G401 (cell line): ENCODE measurements at regions not wholly inside any gene's neighbourhood (a gene's known extent, or its start where the extent isn't known, plus 50 kb on each side); places are given as distances from the start of the nearest gene placed in this dataset.
"Not testable (repeated sequence)": the region's sequence is repeated elsewhere in the genome, so short reads cannot be mapped to it uniquely, and the experiment has no call there.

ENCODE experiments used
- DNase-seq: peaks from one replicate; pipeline ENCODE4 v3.0.0-alpha.2; 2015; ENCODE audit warnings: low spot score
- in situ Hi-C: cut with HindIII; loops from 2 replicates; pipeline ENCODE4 v1.10.0; 2016; ENCODE audit warnings: low sequenced_read_pairs, mixed read lengths

GRCh38 chr14:26655128-26655527 is 57.3 kb upstream of the NOVA1 start:
- in situ Hi-C loops = no loop called here

GRCh38 chr14:26663506-26663905 is 65.7 kb upstream of the NOVA1 start:
- no peak for DNase-seq
- in situ Hi-C loops = no loop called here

More at GRCh38 chr14:26655128-26655527, 57.3 kb upstream of the NOVA1 start:
- no peak for DNase-seq

GRCh38 chr14:26678732-26679420 is 81.0 kb upstream of the NOVA1 start:
- DNase-seq, in situ Hi-C loops: not testable (repeated sequence)

- in situ Hi-C loops = no loop called here
- DNase-seq = no peak
These were observed 87.6 kb upstream of the NOVA1 start for GRCh38 chr14:26685401-26685800.

- DNase-seq = no peak
- in situ Hi-C loops = no loop called here
These were observed 89.5 kb upstream of the NOVA1 start for GRCh38 chr14:26687301-26687837.

- in situ Hi-C loops = no loop called here
- no peak for DNase-seq
These were observed 96.7 kb upstream of the NOVA1 start for GRCh38 chr14:26694521-26694920.

DNA sequence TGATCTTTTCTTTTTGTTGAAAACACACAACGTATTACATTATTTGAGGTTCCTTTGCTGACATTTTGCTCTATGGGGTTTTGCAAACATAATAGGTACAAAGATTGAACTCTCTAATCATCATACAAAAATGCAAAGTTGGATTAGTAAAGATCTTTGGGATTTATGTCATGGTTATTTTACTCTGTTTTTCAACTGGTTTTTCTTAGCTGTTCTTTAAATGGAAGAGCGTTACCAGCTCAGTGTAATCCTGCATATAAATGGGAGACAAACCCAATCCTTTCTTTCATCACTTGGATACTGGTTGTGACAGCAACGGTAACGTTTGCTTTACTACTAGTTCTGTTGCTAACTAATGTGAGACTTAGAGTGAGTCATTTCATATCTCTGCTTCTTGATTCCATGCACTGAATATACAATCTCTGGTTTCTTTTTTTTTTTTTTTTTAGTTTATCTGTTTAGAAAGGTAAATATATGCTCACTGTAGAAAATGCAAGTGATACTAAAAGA is 104.9 kb upstream of the NOVA1 start:
- no peak for DNase-seq
- in situ Hi-C loops = no loop called here

DNA sequence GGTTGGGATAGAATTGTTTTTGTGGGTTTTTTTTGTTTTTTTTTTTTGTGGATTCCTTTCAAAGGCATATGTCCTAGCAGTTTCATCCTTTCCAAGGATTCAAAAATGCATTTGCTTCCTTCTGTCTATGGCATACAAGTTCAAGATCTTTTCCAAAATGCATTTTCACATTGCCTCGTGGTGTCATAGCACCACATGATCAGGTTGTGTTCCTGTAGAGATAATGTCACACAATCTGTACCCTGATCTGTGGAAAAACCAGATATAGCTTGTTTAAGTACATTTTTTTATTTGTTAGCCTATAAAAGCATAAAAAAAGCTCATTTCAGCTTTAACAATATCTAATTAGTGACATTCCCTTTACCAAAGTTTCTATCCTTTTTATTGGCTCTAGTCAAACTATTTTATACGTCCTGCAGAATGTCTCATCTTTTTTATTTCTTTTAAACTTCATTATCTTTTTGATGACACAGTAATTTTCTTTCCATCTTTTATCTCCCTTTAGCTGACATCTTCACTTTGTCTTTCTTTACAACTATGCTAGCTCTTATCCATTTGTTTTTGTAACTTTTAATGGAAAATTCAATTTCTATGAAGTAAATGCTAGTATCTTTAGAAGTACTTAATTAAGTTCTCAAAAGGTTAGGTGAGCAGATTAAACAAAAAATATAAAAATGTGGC is 106.0 kb upstream of the NOVA1 start:
- in situ Hi-C loops = no loop called here

GRCh38 chr14:26707234-26707633 is 109.4 kb upstream of the NOVA1 start:
- in situ Hi-C loops = no loop called here

More for the DNA sequence above, 106.0 kb upstream of the NOVA1 start:
- DNase-seq = no peak

DNA sequence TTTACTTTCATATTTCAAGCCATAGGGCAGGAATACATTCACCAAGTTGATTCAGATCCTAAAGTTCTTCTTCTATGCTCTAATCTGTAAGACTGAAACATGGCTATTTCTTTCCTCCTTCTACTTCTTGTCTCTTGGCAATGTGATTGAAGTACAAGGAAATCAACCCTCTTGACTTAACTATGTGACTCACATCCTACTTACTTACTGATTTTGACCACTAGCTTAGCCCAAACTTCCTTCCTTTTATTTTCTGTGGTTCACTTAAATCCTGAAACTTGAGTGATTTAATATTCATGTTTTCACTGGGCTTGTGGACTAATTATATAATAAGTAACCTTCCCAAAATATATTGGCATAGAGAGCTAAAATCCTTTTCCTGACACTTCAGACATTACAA is 111.2 kb upstream of the NOVA1 start:
- DNase-seq = no peak
- in situ Hi-C loops = no loop called here

More at GRCh38 chr14:26707234-26707633, 109.4 kb upstream of the NOVA1 start:
- no peak for DNase-seq

- in situ Hi-C loops = no loop called here
- no peak for DNase-seq
These were observed 121.7 kb upstream of the NOVA1 start for GRCh38 chr14:26719514-26719913.

DNA sequence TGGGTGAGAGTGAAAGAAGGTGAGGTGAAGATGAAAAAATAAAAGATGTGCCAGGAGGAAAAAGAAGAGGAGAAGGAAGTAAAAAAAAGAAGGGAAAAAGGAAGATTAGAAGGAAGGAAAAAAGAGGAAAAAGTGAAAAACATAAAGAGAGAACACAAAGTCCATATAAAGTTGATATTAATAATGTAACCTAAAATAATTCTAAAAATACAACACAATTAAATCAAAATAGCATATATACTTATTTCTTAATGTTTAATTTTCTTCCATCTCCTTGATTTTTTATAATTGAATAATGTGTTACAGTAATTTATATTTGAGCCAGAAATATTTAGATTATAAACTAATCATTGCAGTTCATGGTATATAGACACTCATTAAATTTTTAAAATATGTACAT is 124.4 kb upstream of the NOVA1 start:
- in situ Hi-C loops = no loop called here
- DNase-seq = no peak

GRCh38 chr14:26729851-26730250 is 132.0 kb upstream of the NOVA1 start:
- no peak for DNase-seq
- in situ Hi-C loops = no loop called here

DNA sequence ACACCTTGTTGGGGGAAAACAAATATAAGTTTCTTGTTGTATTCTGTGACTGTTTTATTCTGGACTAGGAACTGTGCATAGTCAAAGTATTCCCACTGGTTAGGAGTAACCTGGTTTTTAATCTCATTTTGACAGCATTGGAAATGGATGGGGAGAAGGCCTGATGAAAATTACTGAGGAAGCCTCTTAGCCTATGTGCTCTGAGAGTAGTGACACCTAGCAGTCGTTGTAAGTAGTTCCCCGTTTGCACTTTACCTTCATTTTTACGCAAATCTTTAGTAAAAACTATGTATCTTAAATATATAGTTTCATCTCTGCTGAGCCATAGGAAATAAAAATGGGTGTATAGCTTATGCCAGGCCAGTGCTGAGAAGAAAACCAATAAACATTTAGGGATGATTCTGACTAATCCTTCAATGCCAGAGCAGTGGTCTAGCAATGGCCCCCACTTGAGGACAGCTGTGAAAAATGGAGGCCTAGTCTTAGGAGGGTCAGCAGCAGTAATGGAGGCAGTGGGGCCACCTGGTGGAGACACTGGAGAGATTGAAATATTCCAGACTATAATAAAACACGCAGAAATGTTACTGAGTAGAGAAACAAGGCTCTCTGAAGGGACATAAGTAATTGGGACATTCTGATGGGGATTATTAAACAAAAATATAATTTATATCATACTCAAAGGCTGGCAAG is 133.2 kb upstream of the NOVA1 start:
- in situ Hi-C loops = no loop called here
- DNase-seq = no peak

DNA sequence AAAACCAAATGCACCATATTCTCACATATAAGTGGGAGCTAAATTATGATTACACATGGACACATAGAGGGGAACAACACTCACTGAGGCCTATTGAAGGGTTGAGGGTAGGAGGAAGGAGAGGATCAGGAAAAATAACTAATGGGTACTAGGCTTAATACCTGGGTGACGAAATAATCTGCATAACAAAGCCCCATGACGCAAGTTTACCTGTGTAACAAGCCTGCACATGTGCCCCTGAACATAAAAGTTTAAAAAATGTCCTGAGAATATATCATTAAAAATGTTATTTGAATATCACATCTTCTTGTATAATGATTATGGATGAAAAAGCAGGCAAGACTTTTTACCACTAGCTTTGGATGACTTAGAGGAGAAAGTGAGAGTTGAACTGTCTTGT is 138.0 kb upstream of the NOVA1 start:
- in situ Hi-C loops = no loop called here

DNA sequence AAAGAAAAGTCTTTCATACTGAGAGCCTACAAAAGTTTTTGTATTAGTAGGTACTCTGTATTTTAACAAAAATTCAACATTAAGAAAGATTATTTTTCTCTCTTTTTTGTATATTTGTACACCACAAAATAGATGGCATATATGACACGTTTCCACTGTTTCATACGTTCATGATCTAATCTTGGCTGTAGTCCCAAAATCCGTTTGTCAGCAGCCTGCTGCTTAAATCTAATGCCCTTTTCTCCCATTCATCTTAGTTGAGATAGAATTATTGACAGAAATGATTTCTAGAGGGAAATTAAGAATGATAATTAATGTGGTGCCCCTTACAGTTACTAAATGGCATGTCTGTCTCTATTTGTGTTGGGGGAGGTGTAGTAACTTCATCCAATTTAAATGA is 140.7 kb upstream of the NOVA1 start:
- in situ Hi-C loops = no loop called here
- no peak for DNase-seq

More for the DNA sequence above, 138.0 kb upstream of the NOVA1 start:
- DNase-seq = no peak

GRCh38 chr14:26741711-26742212 is 143.9 kb upstream of the NOVA1 start:
- DNase-seq = no peak
- in situ Hi-C loops = no loop called here

DNA sequence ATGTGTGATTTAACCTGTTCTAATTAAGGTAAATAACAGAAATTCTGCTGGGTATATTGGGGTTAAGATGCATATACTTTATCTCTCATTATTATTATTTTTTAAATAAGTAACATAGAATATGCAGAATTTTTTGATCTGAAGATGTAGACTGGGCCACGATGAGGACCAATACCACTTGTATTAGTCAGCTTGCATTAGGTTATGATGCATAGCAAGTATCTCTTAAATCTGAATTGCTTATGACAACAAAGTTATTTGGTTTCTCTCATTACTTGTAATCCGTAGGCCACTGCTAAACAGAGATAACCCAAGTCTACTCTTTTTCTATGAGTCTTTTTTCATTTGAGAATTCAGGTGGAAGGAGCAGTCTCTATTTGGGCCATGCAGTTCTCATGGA is 145.5 kb upstream of the NOVA1 start:
- in situ Hi-C loops = no loop called here
- DNase-seq = no peak

GRCh38 chr14:26744903-26745302 is 147.1 kb upstream of the NOVA1 start:
- no peak for DNase-seq
- in situ Hi-C loops = no loop called here

- in situ Hi-C loops = no loop called here
- DNase-seq = no peak
These were observed 163.7 kb upstream of the NOVA1 start for GRCh38 chr14:26761532-26761931.
